GM18861 (cell line): ENCODE measurements at regions not wholly inside any gene's neighbourhood (a gene's known extent, or its start where the extent isn't known, plus 50 kb on each side); places are given as distances from the start of the nearest gene placed in this dataset.
"Not testable (repeated sequence)": the region's sequence is repeated elsewhere in the genome, so short reads cannot be mapped to it uniquely, and the experiment has no call there.

Experiments used
- ATAC-seq: cut with Tn5 transposase; IDR thresholded peaks from one replicate; pipeline ENCODE4 v1.9.1; 2021; ENCODE audit not compliant: unreplicated experiment

DNA sequence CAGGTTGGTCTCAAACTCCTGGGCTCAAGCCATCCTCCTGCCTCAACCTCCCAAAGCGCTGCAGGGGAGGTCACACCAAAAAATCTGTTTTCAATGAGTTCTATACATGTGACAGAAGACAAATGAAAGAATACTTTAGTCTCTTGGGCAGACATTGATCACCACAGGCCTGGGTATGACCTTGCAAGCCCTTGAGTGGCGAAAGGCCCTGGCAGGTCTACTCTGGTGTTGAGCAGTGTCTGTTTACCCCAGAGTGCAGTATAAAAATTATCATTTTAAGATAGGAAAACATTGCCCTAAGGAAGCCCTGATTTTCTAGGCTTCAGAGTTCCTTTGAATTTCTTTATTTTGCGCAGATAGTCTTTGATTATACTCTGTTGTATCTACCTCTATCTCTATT is 61.6 kb upstream of the GBE1 start:
- no peak for ATAC-seq

DNA sequence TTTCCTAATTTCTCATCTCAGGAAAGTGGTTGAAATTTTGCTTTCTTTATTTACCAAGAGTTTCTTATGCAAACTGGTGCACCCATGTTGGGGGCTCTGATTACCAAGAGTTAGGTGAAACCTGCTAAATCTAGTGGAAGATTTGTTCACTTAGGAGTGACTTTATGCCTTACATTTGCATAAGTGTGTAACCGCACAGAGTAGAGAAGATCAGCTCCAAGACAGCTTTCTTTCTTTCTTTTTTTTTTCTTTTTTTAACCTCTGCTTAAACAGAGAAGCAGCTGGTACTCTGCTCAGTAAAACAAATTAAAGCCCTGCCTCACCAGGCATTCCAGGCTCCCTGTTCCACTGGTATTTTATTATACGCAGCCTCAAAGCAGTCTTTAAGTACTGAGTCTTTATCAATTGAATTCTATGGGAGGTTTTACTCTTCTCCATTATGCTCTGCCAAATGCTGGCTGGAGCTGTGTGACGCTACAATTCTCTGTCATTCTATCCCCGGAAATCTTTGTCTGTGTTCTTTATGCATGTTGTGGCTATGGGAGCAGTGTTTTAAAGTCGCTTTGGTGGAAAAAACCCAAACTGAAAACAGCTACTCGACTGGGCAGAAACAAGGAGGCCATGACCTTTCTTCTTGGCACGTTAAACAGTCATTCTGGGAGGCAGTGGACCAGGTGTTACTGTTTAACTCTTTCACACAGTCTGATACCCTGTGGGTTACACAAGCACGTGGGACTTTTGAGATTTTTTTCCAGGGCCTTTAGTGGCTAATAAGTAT is 55.2 kb upstream of the GBE1 start:
- ATAC-seq, result peak; percentile 98

DNA sequence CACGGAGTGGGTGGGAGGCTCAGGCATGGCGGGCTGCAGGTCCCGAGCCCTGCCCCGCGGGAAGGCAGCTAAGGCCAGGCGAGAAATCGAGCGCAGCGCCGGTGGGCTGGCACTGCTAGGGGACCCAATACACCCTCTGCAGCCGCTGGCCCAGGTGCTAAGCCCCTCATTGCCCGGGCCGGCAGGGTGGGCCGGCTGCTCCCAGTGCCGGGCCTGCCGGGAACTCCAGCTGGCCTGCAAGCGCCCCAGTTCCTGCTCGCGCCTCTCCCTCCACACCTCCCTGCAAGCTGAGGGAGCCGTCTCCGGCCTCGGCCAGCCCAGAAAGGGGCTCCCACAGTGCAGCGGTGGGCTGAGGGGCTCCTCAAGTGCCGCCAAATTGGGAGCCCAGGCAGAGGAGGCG is 50.7 kb upstream of the GBE1 start:
- ATAC-seq, result not testable (repeated sequence)
